ENCODE measurements at regions not wholly inside any gene's neighbourhood (a gene's known extent, or its start where the extent isn't known, plus 50 kb on each side); places are given as distances from the start of the nearest gene placed in this dataset.

GRCh38 chr2:2547911-2548310 lies 216.8 kb upstream of the MYT1L start:
- ChIA-PET POLR2A (ENCODE audit: unreplicated experiment) (no interaction called here), CTCF (no interaction called here)
- no peak for DNase-seq
- no TSS peak for BruUV-seq (replicated peaks)
- H3K4ac ChIP-seq (ENCODE audit: low read depth, low read length): no peak overlapping the region
- intact Hi-C loops (cut with micrococcal nuclease): no loop called here
- no peak overlapping the region for H2BK15ac ChIP-seq (ENCODE audit: low read depth, low read length)
- H3K4me2 ChIP-seq (ENCODE audit: low read depth, low read length): no peak overlapping the region
- WGBS, 2 experiments (ENCODE audit: extremely low coverage in 2 of 2, insufficient read length in 1 of 2): no CpG with 5 or more reads among the region's 4 CpGs
- dilution Hi-C loops (cut with HindIII; ENCODE audit: low sequenced_read_pairs, unreplicated experiment): no loop called here
- H2BK20ac ChIP-seq (ENCODE audit: low read depth, low read length): no peak overlapping the region
- H2AFZ ChIP-seq (replicated peaks; ENCODE audit: low read length, poor library complexity): no peak overlapping the region
- ATAC-seq (ENCODE audit: low read depth): no peak
- H3K27me3 ChIP-seq (ENCODE audit: control insufficient read depth, insufficient read depth, low read length): no peaks in the 10 kb centered on the region
- no peak overlapping the region for H3K27ac ChIP-seq (ENCODE audit: insufficient read depth, low read length)
- H2AK9ac ChIP-seq (replicated peaks; ENCODE audit: low read depth, low read length, poor library complexity): no peak overlapping the region
- H3K56ac ChIP-seq (ENCODE audit: extremely low read depth, insufficient read depth, low read length): no peak overlapping the region
- no peak overlapping the region for H3K23ac ChIP-seq (ENCODE audit: low read depth, low read length)
- H3K9me1 ChIP-seq (ENCODE audit: insufficient read depth, low read length): no peaks in the 10 kb centered on the region
- TF ChIP-seq USF2 (IDR thresholded peaks at IDR 0.05; ENCODE audit: low read depth, low read length) (no peak), RAD21 (IDR thresholded peaks at IDR 0.05; ENCODE audit: low read length) (no peak), CEBPB (IDR thresholded peaks at IDR 0.05; ENCODE audit: low read depth, low read length) (no peak), RFX5 (IDR thresholded peaks at IDR 0.05; ENCODE audit: low read depth, low read length) (no peak), BHLHE40 (IDR thresholded peaks at IDR 0.05; ENCODE audit: low read depth, low read length) (no peak), SMC3 (IDR thresholded peaks at IDR 0.05; ENCODE audit: low read depth, low read length) (no peak)
- H4K91ac ChIP-seq (ENCODE audit: insufficient read depth, low read depth, low read length): no peak overlapping the region
- H2BK5ac ChIP-seq (ENCODE audit: low read depth, low read length, poor library complexity, severe bottlenecking): no peak overlapping the region
- no peaks in the 10 kb centered on the region for H3K36me3 ChIP-seq (ENCODE audit: control insufficient read depth, insufficient read depth, low read length)
- H3K4me1 ChIP-seq (ENCODE audit: control insufficient read depth, insufficient read depth, low read length): no peaks in the 10 kb centered on the region
- in situ Hi-C loops (cut with MboI; ENCODE audit: low sequenced_read_pairs): no loop called here
- no peak overlapping the region for H4K8ac ChIP-seq (ENCODE audit: low read depth in 2 of 2, low read length in 2 of 2)
- H4K5ac ChIP-seq (ENCODE audit: low read depth, low read length): no peak overlapping the region
- no peak overlapping the region for H3K14ac ChIP-seq (replicated peaks; ENCODE audit: low read depth, low read length)
- no peak overlapping the region for H2BK120ac ChIP-seq (ENCODE audit: low read depth, low read length)
- H3K18ac ChIP-seq (ENCODE audit: low read depth, low read length): no peak overlapping the region
- no peak overlapping the region for H3K9ac ChIP-seq (ENCODE audit: low read depth, low read length)
- no peak overlapping the region for H2AK5ac ChIP-seq (ENCODE audit: low read depth, low read length)
- no peaks in the 10 kb centered on the region for H3K79me1 ChIP-seq (ENCODE audit: low read depth in 1 of 2, low read length in 2 of 2)
- H3K9me3 ChIP-seq (ENCODE audit: control insufficient read depth, insufficient read depth, low read length): peaks cover 29% of the 10 kb centered on the region
- no peaks in the 10 kb centered on the region for H4K20me1 ChIP-seq (ENCODE audit: insufficient read depth, low read length)
- no peak overlapping the region for H3K4me3 ChIP-seq (ENCODE audit: insufficient read depth, low read depth, low read length)
